ENCODE measurements at regions not wholly inside any gene's neighbourhood (a gene's known extent, or its start where the extent isn't known, plus 50 kb on each side); places are given as distances from the start of the nearest gene placed in this dataset.

DNA sequence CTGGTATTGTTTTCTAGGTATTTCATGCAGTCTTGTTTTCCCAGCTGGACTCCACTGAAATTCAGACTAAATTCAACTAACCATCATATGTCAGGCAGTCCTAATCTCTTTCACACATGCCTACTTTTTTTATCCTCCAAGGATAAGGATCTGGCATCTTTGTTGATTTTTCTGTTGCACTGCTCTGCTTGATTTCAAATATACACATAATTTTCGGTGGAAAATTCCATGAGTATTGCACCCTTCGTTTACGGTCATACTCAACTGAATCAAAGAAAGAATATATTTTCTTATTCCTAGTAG lies 64.8 kb upstream of the UNC93A start:
- TF ChIP-seq, protein P1, sequence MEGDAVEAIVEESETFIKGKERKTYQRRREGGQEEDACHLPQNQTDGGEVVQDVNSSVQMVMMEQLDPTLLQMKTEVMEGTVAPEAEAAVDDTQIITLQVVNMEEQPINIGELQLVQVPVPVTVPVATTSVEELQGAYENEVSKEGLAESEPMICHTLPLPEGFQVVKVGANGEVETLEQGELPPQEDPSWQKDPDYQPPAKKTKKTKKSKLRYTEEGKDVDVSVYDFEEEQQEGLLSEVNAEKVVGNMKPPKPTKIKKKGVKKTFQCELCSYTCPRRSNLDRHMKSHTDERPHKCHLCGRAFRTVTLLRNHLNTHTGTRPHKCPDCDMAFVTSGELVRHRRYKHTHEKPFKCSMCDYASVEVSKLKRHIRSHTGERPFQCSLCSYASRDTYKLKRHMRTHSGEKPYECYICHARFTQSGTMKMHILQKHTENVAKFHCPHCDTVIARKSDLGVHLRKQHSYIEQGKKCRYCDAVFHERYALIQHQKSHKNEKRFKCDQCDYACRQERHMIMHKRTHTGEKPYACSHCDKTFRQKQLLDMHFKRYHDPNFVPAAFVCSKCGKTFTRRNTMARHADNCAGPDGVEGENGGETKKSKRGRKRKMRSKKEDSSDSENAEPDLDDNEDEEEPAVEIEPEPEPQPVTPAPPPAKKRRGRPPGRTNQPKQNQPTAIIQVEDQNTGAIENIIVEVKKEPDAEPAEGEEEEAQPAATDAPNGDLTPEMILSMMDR (IDR thresholded peaks at IDR 0.05), result no peak
- TF ChIP-seq POLR2AphosphoS5 (IDR thresholded peaks at IDR 0.05), result no peak

All from transverse colon (tissue), 4 donors.